ENCODE measurements at regions not wholly inside any gene's neighbourhood (a gene's known extent, or its start where the extent isn't known, plus 50 kb on each side); places are given as distances from the start of the nearest gene placed in this dataset.

- TF ChIP-seq CSRNP3 (CRISPR knock-in tag; IDR thresholded peaks at IDR 0.05): no peak
- TF ChIP-seq TSHZ2 (CRISPR knock-in tag; IDR thresholded peaks at IDR 0.05): no peak
- TF ChIP-seq POU6F1 (CRISPR knock-in tag; IDR thresholded peaks at IDR 0.05; ENCODE audit: borderline replicate concordance, low read depth): no peak
- no peak for TF ChIP-seq GLIS3 (CRISPR knock-in tag; IDR thresholded peaks at IDR 0.05)
- TF ChIP-seq TOX (CRISPR knock-in tag; IDR thresholded peaks at IDR 0.05; ENCODE audit: borderline replicate concordance): no peak
- no peak for TF ChIP-seq TCF4 (CRISPR knock-in tag; IDR thresholded peaks at IDR 0.05; ENCODE audit: borderline replicate concordance)
- TF ChIP-seq RARB (CRISPR knock-in tag; IDR thresholded peaks at IDR 0.05): no peak
- no peak for TF ChIP-seq ZNF8 (CRISPR knock-in tag; IDR thresholded peaks at IDR 0.05)
- TF ChIP-seq ZFP3 (CRISPR knock-in tag; IDR thresholded peaks at IDR 0.05): no peak
- no peak for TF ChIP-seq CSDC2 (CRISPR knock-in tag; IDR thresholded peaks at IDR 0.05)
- TF ChIP-seq OSR1 (CRISPR knock-in tag; IDR thresholded peaks at IDR 0.05): no peak
- no peak for ATAC-seq
These were observed 158.0 kb downstream of the BARD1 start for GRCh38 chr2:214651451-214651850.

GRCh38 chr2:214649440-214650205 is 159.9 kb downstream of the BARD1 start:
- no peak for TF ChIP-seq POU6F1 (CRISPR knock-in tag; IDR thresholded peaks at IDR 0.05; ENCODE audit: borderline replicate concordance, low read depth)
- no peak for TF ChIP-seq ZNF565 (CRISPR knock-in tag; conservative IDR thresholded peaks at IDR 0.05; ENCODE audit: low read depth)
- no peak for TF ChIP-seq ZFP3 (CRISPR knock-in tag; IDR thresholded peaks at IDR 0.05)
- TF ChIP-seq TSHZ2 (CRISPR knock-in tag; IDR thresholded peaks at IDR 0.05): no peak
- TF ChIP-seq ZC3H10 (CRISPR knock-in tag; IDR thresholded peaks at IDR 0.05): no peak
- no peak for TF ChIP-seq ARNTL (CRISPR knock-in tag; IDR thresholded peaks at IDR 0.05; ENCODE audit: borderline replicate concordance, low read depth)
- no peak for TF ChIP-seq ZNF70 (CRISPR knock-in tag; IDR thresholded peaks at IDR 0.05)
- no peak for TF ChIP-seq SNAI2 (CRISPR knock-in tag; IDR thresholded peaks at IDR 0.05)
- no peak for TF ChIP-seq PATZ1 (CRISPR knock-in tag; IDR thresholded peaks at IDR 0.05; ENCODE audit: borderline replicate concordance)
- TF ChIP-seq CSDC2 (CRISPR knock-in tag; IDR thresholded peaks at IDR 0.05): no peak
- no peak for TF ChIP-seq PPARA (CRISPR knock-in tag; IDR thresholded peaks at IDR 0.05; ENCODE audit: borderline replicate concordance)
- no peak for TF ChIP-seq RARB (CRISPR knock-in tag; IDR thresholded peaks at IDR 0.05)
- no peak for TF ChIP-seq ZFP30 (CRISPR knock-in tag; IDR thresholded peaks at IDR 0.05)
- TF ChIP-seq GLIS3 (CRISPR knock-in tag; IDR thresholded peaks at IDR 0.05): no peak
- TF ChIP-seq ESRRG (CRISPR knock-in tag; IDR thresholded peaks at IDR 0.05): no peak
- no peak for TF ChIP-seq ZNF8 (CRISPR knock-in tag; IDR thresholded peaks at IDR 0.05)
- no peak for TF ChIP-seq CREB5 (CRISPR knock-in tag; IDR thresholded peaks at IDR 0.05; ENCODE audit: low read depth)
- no peak for TF ChIP-seq CSRNP3 (CRISPR knock-in tag; IDR thresholded peaks at IDR 0.05)
- ATAC-seq: 0 out of 3 replicates have a peak, but pooled peaks have one; percentile 31

All from SK-N-SH treated with all-trans-retinoic acid at 6 μM for 48 hours (cell line).